Activated CD4-positive, alpha-beta T cell treated with anti-CD3 and anti-CD28 coated beads, Interleukin-2, Interleukin-4, amounts not matched to agents 100 ng/mL and 50 ng/mL, durations not matched to agents 16 hours and 8 hours (primary cell): ENCODE measurements at regions not wholly inside any gene's neighbourhood (a gene's known extent, or its start where the extent isn't known, plus 50 kb on each side); places are given as distances from the start of the nearest gene placed in this dataset.

Experiments
- DNase-seq: peaks from one replicate; pipeline ENCODE4 v3.0.0-alpha.2; 2020; ENCODE audit warnings: low spot score

- no peak for DNase-seq
These were observed 159.7 kb downstream of the FAT3 start for GRCh38 chr11:92384358-92384757.

GRCh38 chr11:92384802-92385201, 160.2 kb downstream of the FAT3 start:
- no peak for DNase-seq

GRCh38 chr11:92386577-92386976, 162.0 kb downstream of the FAT3 start:
- DNase-seq: no peak

GRCh38 chr11:92387859-92388258, 163.2 kb downstream of the FAT3 start:
- no peak for DNase-seq

GRCh38 chr11:92388380-92388779, 163.8 kb downstream of the FAT3 start:
- DNase-seq: no peak

GRCh38 chr11:92390783-92391182, 166.2 kb downstream of the FAT3 start:
- DNase-seq: no peak

- no peak for DNase-seq
These were observed 166.7 kb downstream of the FAT3 start for GRCh38 chr11:92391364-92391763.

- DNase-seq: no peak
These were observed 167.2 kb downstream of the FAT3 start for GRCh38 chr11:92391808-92392207.

GRCh38 chr11:92393218-92393617, 168.6 kb downstream of the FAT3 start:
- no peak for DNase-seq

- no peak for DNase-seq
These were observed 171.5 kb downstream of the FAT3 start for GRCh38 chr11:92396133-92396532.

- DNase-seq: no peak
These were observed 172.7 kb downstream of the FAT3 start for GRCh38 chr11:92397221-92397755.

- no peak for DNase-seq
These were observed 175.1 kb downstream of the FAT3 start for GRCh38 chr11:92399705-92400104.

GRCh38 chr11:92401520-92401919, 176.9 kb downstream of the FAT3 start:
- DNase-seq: no peak

GRCh38 chr11:92406472-92406871, 181.9 kb downstream of the FAT3 start:
- no peak for DNase-seq

- DNase-seq: no peak
These were observed 184.7 kb downstream of the FAT3 start for GRCh38 chr11:92409355-92409754.

- DNase-seq: no peak
These were observed 185.3 kb downstream of the FAT3 start for GRCh38 chr11:92409956-92410355.

- DNase-seq: no peak
These were observed 185.9 kb downstream of the FAT3 start for GRCh38 chr11:92410526-92410925.

GRCh38 chr11:92411431-92411830, 186.8 kb downstream of the FAT3 start:
- no peak for DNase-seq

GRCh38 chr11:92413757-92414513, 189.3 kb downstream of the FAT3 start:
- DNase-seq: no peak

- no peak for DNase-seq
These were observed 192.5 kb downstream of the FAT3 start for GRCh38 chr11:92416971-92417725.

GRCh38 chr11:92423115-92424034, 198.8 kb downstream of the FAT3 start:
- no peak for DNase-seq

- no peak for DNase-seq
These were observed 199.7 kb downstream of the FAT3 start for GRCh38 chr11:92424281-92424680.
